ENCODE measurements at regions not wholly inside any gene's neighbourhood (a gene's known extent, or its start where the extent isn't known, plus 50 kb on each side); places are given as distances from the start of the nearest gene placed in this dataset.

DNA sequence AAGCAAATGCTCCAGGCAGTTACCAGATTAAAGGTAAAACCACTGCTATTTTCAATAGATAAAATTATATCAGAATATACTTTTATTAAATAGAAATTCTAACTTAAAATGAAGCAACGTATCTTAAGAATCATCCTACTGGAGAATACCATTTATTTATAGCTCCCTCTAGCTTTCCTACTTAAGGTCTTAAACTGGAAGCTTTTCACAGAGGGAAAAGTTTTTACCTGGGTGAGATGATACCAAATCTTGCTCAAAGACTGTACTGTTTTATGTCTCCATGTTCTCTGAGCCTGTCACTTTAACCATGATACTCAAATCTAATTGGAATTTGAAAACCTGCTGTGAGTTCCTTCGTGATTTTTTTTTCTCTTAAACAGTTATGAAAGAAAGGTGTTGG lies 291.8 kb downstream of the AASDHPPT start:
- TF ChIP-seq CTCF (IDR thresholded peaks at IDR 0.05; ENCODE audit: low read length) = no peak
- TF ChIP-seq EZH2 (IDR thresholded peaks at IDR 0.05; ENCODE audit: borderline replicate concordance, low read length) = no peak
